Upper lobe of left lung (tissue), 6 donors: ENCODE measurements at regions not wholly inside any gene's neighbourhood (a gene's known extent, or its start where the extent isn't known, plus 50 kb on each side); places are given as distances from the start of the nearest gene placed in this dataset.

Experiments
- ATAC-seq, 2 donors: fragments of 200-7000 bp; cut with Tn5 transposase; one replicate each; pipeline ENCODE4 v1.9.1; 2022; ENCODE audit warnings: mild to moderate bottlenecking in 2 of 2, moderate library complexity in 2 of 2; ENCODE audit not compliant: low FRiP score in 2 of 2
- DNase-seq, 2 donors: peaks; one replicate each; pipeline ENCODE4 v3.0.0-alpha.2; 2019 to 2020
- H3K27ac ChIP-seq, 4 donors: fragments of 200-600 bp; sonication (generic); one replicate each; pipeline ENCODE4 v1.5.1; 2016 to 2019
- H3K27me3 ChIP-seq, 4 donors: fragments of 200-600 bp; sonication (generic); one replicate each; pipeline ENCODE4 v1.5.1; 2017 to 2019
- H3K36me3 ChIP-seq, 4 donors: fragments of 200-600 bp; sonication (generic); one replicate each; pipeline ENCODE4 v1.5.1; 2016 to 2019
- H3K4me1 ChIP-seq, 4 donors: fragments of 200-600 bp; sonication (generic); one replicate each; pipeline ENCODE4 v1.5.1; 2018 to 2019
- H3K4me3 ChIP-seq, 4 donors: fragments of 200-600 bp; sonication (generic); one replicate each; pipeline ENCODE4 v1.5.1; 2017 to 2019; ENCODE audit warnings: mild to moderate bottlenecking in 2 of 4, moderate library complexity in 1 of 4
- H3K9me3 ChIP-seq, 4 donors: fragments of 200-600 bp; sonication (generic); one replicate each; pipeline ENCODE4 v1.5.1; 2018 to 2019
- EP300 ChIP-seq, 4 donors: sonication (generic); formaldehyde crosslinking; IDR thresholded peaks; one replicate each; pipeline ENCODE4 v1.5.1; 2017; ENCODE audit warnings: antibody characterized with exemption in 4 of 4, control low read depth in 2 of 4
- POLR2A ChIP-seq, 4 donors: fragments of 450-650 bp; IDR thresholded peaks; one replicate each; pipeline ENCODE4 v1.5.1; 2016 to 2017; ENCODE audit warnings: antibody characterized with exemption in 4 of 4, mild to moderate bottlenecking in 2 of 4
- POLR2AphosphoS5 ChIP-seq, 2 donors: sonication (generic); formaldehyde crosslinking; IDR thresholded peaks; one replicate each; pipeline ENCODE4 v1.5.1; 2017; ENCODE audit warnings: antibody characterized with exemption in 2 of 2
- WGBS, 2 donors: methylation state at CpG; one replicate each; pipeline ENCODE4 v1.1.5; 2017 to 2018; 5-methylcytosine and 5-hydroxymethylcytosine counted together
- TF ChIP-seq, protein P1 (sequence below), 6 experiments: fragments of 450-650 bp in 4 of 6; fragments of 200-600 bp in 2 of 6; sonication (generic) in 2 of 6; IDR thresholded peaks; one replicate each; pipeline ENCODE4 v1.5.1; 2016 to 2019; ENCODE audit warnings: antibody characterized with exemption in 6 of 6
- donor health status: DM: no; HTN: no; CAD: no; lungs with moderate emphysema.
- donor health status: DM: no; HTN: yes; CAD: no; lungs with severe emphysema.

DNA sequence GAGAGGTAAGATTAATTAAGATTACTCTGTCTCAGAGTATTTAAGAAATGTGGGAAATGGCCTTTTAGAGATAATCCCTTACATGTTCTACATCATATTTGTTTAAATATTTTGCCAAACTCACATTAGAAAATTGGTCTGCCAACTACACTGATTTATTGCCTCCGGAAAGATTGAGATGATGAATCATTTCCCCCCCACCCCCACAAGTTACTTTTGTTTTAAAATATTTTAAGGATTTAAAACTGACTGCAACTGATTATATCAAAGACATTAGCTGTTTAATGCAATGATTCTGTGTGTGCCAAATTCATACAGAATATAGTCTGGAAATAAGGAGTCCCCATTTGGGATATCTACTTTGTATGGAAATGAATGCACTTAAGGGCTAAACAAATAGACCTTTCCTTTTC lies 674.4 kb downstream of the PRR16 start:
- Histone ChIP-seq H3K27ac (no peak overlapping the region), H3K9me3 (no peaks in the 10 kb centered on the region), H3K27me3 (no peaks in the 10 kb centered on the region), H3K4me3 (no peak overlapping the region), H3K4me1 (no peaks in the 10 kb centered on the region), H3K36me3 (no peaks in the 10 kb centered on the region)
- ATAC-seq (no peak), DNase-seq (no peak)
- WGBS, 2 donors = 35 to 62% methylated on average over 1 of the region's 1 CpG
- TF ChIP-seq POLR2AphosphoS5 (IDR thresholded peaks at IDR 0.05) = no peak
- TF ChIP-seq POLR2A (IDR thresholded peaks at IDR 0.05) = no peak
- TF ChIP-seq, protein P1, sequence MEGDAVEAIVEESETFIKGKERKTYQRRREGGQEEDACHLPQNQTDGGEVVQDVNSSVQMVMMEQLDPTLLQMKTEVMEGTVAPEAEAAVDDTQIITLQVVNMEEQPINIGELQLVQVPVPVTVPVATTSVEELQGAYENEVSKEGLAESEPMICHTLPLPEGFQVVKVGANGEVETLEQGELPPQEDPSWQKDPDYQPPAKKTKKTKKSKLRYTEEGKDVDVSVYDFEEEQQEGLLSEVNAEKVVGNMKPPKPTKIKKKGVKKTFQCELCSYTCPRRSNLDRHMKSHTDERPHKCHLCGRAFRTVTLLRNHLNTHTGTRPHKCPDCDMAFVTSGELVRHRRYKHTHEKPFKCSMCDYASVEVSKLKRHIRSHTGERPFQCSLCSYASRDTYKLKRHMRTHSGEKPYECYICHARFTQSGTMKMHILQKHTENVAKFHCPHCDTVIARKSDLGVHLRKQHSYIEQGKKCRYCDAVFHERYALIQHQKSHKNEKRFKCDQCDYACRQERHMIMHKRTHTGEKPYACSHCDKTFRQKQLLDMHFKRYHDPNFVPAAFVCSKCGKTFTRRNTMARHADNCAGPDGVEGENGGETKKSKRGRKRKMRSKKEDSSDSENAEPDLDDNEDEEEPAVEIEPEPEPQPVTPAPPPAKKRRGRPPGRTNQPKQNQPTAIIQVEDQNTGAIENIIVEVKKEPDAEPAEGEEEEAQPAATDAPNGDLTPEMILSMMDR (IDR thresholded peaks at IDR 0.05) = no peak
- TF ChIP-seq EP300 (IDR thresholded peaks at IDR 0.05) = no peak

DNA sequence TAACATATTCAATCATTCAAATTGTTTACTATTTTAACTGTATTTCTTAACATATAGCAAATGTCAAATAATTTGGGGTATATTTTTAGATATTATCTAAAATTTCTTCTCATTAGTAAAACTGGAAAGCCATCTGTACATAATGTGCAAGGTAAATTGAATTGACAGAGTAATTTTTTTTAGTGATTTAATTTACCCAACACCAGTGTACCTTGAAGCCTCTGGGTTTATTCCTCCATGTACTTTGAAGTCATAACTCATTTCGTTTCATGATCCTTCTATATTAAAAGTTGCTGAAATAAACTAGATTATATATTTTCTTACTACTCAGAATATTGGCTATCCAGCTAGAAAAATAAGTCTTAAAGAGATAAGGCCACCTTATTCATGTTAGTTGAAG lies 674.9 kb downstream of the PRR16 start:
- no peaks in the 10 kb centered on the region for H3K36me3 ChIP-seq
- no peak for ATAC-seq
- no peak for DNase-seq
- no peak overlapping the region for H3K4me3 ChIP-seq
- no peaks in the 10 kb centered on the region for H3K4me1 ChIP-seq
- WGBS, 2 donors = 43 to 60% methylated on average over 1 of the region's 1 CpG
- H3K27ac ChIP-seq = no peak overlapping the region
- H3K9me3 ChIP-seq = no peaks in the 10 kb centered on the region
- H3K27me3 ChIP-seq = no peaks in the 10 kb centered on the region
- TF ChIP-seq EP300 (IDR thresholded peaks at IDR 0.05) = no peak
- TF ChIP-seq POLR2A (IDR thresholded peaks at IDR 0.05) = no peak
- no peak for TF ChIP-seq POLR2AphosphoS5 (IDR thresholded peaks at IDR 0.05)
- TF ChIP-seq, protein P1 (IDR thresholded peaks at IDR 0.05) = no peak

DNA sequence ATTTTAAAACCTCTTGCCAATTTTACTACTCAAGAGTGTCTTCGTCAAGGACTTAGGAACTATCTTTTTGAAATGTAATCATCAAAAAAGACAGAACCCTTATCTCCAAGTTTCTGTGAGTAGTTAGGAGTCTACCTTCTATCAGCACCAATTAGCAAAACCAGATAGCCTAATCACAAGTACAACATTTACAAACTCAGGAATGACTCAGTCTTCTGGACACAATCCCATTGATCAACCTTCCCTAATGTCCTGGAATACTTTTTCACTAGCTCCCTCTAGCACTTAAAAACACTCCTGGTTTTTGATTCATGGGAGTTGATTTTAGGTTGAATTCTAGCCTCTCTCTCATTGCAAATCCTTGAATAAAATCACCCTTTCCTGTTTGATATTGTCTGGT lies 680.7 kb downstream of the PRR16 start:
- no peak overlapping the region for H3K4me3 ChIP-seq
- no peak for TF ChIP-seq POLR2AphosphoS5 (IDR thresholded peaks at IDR 0.05)
- TF ChIP-seq, protein P1 (IDR thresholded peaks at IDR 0.05) = no peak
- no peak for TF ChIP-seq EP300 (IDR thresholded peaks at IDR 0.05)
- TF ChIP-seq POLR2A (IDR thresholded peaks at IDR 0.05) = no peak
- H3K36me3 ChIP-seq = no peaks in the 10 kb centered on the region
- H3K9me3 ChIP-seq = no peaks in the 10 kb centered on the region
- H3K4me1 ChIP-seq = no peaks in the 10 kb centered on the region
- ATAC-seq (no peak), DNase-seq (no peak)
- WGBS, 2 donors = 53 to 85% methylated on average over 1 of the region's 1 CpG
- no peak overlapping the region for H3K27ac ChIP-seq
- H3K27me3 ChIP-seq = no peaks in the 10 kb centered on the region

DNA sequence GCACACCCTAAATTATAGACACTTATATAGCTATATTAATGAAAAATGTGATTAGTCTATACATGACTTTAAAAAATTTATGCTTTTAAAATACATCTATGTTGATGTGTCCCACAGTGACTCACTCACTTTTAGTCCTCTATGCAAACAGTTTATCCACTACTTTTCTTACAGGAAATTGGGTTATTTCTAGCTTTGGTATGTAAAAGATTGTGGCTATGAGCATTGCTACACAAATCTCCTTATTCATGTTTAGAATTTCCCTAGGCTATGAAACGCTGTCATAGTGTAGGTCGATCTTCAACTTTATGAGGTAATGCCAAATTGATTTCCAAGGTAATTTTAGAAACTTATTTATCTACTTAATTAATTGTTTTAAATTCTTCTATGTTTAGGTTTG lies 687.4 kb downstream of the PRR16 start:
- no peak overlapping the region for H3K4me3 ChIP-seq
- no peak for DNase-seq
- no peak overlapping the region for H3K27ac ChIP-seq
- no peaks in the 10 kb centered on the region for H3K9me3 ChIP-seq
- ATAC-seq = no peak
- TF ChIP-seq POLR2A (IDR thresholded peaks at IDR 0.05) (no peak), POLR2AphosphoS5 (IDR thresholded peaks at IDR 0.05) (no peak)
- TF ChIP-seq, protein P1 (IDR thresholded peaks at IDR 0.05) = no peak
- no peaks in the 10 kb centered on the region for H3K4me1 ChIP-seq
- 90 to 93% methylated on average over 2 of the region's 2 CpGs for WGBS, 2 donors
- H3K27me3 ChIP-seq = no peaks in the 10 kb centered on the region
- no peaks in the 10 kb centered on the region for H3K36me3 ChIP-seq

DNA sequence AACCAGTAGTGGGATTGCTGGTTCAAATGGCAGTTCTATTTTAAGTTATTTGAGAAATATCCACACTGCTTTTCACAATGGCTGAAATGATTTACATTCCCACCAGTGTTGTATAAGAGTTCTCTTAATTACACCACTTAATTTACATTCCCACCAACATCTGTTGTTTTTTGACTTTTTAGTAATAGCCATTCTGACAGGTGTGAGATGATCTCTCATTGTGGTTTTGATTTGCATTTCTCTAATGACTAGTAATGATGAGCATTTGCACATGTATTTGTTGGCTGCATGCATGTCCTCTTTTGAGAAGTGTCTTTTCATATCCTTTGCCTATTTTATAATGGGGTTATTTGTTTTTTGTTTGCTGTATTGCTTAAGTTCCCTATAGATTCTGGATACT lies 688.3 kb downstream of the PRR16 start:
- Histone ChIP-seq H3K4me1 (no peaks in the 10 kb centered on the region), H3K36me3 (no peaks in the 10 kb centered on the region), H3K9me3 (no peaks in the 10 kb centered on the region), H3K4me3 (no peak overlapping the region), H3K27ac (no peak overlapping the region), H3K27me3 (no peaks in the 10 kb centered on the region)
- ATAC-seq = no peak
- no peak for DNase-seq
- TF ChIP-seq, protein P1 (IDR thresholded peaks at IDR 0.05) = no peak
- TF ChIP-seq POLR2AphosphoS5 (IDR thresholded peaks at IDR 0.05) (no peak), POLR2A (IDR thresholded peaks at IDR 0.05) (no peak), EP300 (IDR thresholded peaks at IDR 0.05) (no peak)
